Amniotic epithelial cell (primary cell): ENCODE measurements at regions not wholly inside any gene's neighbourhood (a gene's known extent, or its start where the extent isn't known, plus 50 kb on each side); places are given as distances from the start of the nearest gene placed in this dataset.

Experiments
- DNase-seq: peaks from one replicate; pipeline ENCODE4 v3.0.0-alpha.2; 2010; ENCODE audit warnings: low read depth

DNA sequence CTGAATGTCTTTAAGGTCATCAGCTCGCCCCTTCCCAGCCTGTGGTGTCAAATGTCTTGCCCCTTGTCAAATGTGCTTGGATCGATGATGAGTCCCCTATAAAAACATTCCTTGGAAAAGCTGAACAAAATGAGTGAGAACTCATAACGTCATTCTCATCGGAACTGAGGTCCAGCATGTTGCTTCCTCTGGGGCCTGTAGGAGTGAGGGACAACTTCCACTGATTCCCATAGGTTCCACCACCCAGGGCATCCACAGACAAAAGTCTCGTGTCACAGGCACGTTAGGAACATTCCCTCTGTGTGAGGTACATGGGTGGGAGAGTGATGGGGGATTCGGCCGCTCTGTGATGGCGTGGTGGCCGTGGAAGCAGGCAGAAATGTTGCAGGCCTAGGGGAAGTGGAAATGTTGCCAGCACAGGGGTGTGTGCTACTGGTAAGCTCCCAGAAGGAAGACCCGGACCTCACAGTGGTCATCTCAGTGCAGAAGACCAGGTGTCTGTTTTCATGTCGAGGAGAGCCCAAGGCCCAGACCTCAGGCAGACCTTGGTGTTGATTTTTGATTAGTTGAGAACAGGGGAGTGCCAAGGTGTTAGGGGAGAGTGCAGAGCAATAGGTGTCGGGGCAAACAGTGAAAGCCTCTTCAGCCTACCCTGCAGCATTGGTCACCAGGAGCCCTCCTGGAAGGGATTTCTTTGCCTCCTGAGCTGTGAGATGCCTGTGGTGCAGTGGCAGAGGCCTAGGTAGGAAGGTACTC, 96.8 kb downstream of the SNRPN start:
- no peak for DNase-seq

- no peak for DNase-seq
Measured at GRCh38 chr15:25052191-25052999, 97.6 kb downstream of the SNRPN start.

DNA sequence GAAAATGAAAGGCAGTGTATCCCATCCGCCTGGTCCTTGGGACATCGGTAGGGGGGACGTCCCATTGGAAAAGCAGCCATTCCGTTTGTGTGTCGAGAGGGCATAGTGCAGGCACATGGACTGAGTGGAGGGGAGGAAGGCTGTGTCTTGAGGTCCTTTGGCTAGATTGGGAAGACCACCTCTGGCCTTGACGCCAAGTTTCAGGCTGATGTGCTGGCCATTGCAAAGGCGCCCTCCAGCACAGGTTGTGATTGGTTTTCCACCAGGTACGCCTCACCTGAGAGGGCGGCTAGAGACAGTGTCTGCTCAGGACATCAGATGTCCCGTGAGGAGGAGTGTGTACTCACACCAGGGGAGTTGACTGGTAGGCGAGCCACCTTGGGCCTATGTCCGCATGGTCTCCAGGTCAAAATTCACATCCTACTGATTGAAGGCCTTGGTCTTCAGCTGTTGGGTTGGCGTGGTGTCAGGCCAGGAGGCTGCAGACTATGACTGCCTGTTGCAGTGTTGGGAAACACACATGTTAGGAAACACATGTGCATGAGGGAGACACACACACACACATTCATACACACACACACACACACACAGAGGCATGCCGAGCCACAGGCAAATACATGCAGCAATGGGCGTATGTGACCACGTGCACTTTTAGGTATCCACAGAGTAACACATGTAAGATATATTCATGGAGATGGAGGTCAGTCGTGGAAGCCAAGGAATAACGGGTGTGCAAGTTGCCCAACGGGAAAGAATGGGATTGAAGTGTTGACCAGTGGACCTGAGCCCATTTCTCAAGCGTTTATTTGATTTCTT, 98.4 kb downstream of the SNRPN start:
- DNase-seq = no peak

GRCh38 chr15:25054329-25054728, 99.5 kb downstream of the SNRPN start:
- no peak for DNase-seq

- DNase-seq = no peak
Measured at GRCh38 chr15:25054943-25055342, 100.2 kb downstream of the SNRPN start.

DNA sequence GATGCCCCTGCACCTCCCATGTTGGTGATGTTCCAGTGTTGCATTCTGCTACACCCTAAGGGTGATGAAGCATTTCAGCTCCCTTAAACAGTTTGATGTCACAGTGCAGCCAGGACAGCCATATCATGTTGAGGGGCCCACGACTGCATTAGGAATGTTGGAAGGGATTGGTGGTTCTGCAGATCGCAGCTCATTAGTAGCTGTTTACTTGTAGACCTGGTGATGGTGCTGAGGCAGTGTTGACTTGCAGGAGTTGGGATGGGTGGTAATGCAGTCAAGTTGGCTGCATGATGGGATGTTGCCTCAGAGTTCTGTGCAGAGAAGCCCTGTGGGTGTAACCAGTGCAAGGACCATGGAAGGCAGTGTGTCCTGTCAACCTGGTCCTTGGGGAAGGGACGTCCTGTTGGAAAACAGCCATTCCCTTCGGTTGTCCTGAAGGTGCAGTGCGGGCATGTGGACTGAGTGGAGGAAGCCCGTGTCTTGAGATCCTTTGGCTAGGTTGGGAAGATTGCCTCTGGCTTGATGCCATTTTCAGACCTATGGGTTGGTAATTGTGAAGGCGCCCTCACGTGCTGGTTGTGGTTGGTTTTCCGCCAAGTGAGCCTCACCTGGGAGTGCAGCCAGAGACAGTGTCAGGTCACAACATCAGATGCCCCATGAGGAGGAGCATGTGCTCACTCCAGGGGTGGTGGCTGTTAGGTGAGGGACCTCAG, 100.7 kb downstream of the SNRPN start:
- DNase-seq = no peak

DNA sequence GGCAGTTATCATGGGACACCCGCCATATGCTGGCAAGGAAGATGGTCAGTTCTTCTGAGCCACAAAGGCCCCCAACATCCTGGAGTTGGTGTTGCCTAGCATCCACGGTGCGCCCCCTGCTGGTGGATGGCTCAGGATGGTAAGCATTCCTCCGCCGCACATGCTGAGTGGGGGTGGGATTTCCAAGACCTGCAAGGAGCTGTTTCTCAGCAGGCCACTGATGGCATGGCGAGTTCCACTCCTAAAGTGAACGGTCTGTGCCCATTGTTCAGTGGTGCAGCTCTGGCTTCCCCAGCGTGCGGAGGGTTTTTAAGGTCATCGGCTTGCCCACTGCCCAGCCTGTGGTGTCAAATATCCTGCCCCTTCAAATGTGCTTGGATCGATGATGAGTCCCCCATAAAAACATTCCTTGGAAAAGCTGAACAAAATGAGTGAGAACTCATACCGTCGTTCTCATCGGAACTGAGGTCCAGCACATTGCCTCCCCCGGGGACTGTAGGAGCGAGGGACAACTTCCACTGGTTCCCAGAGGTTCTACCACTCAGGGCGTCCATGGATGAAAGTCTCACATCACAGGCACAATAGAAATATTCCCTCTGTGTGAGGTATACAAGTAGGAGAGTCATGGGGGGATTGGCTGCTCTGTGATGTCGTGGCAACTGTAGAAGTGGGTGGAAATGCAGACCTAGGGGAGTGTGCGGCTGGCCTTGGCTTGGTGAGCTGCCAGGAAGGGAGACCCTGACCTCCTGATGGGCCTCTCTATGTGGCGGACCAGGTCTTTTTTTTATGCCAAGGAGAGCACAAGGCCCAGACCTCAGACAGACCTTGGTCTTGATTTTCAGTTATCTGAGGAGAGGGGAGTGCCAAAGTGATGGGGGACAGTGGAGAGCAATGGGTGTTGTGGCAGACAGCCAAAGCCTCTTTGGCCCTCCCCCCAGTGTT, 102.0 kb downstream of the SNRPN start:
- no peak for DNase-seq

DNA sequence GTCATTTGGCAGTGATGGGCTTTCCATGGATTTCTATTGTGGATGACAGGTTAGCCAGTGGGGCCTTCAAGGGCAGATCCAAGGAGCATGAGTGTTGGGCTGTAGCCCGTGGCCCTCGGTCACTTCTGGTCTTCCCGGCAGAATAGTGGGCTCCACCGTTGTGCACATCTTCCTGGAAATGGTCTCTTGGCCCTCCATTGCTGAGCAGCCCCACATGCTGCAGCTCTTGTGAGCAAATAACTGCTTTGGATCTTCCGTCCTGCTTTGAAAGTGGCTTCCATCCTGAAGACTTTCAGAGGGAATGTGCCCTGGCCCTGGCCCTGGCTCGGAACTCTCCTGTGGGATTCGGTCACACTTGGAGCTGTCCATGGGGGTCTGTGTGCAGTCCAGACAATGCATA, 102.8 kb downstream of the SNRPN start:
- DNase-seq = no peak

- no peak for DNase-seq
Measured at GRCh38 chr15:25058080-25058785, 103.4 kb downstream of the SNRPN start.

DNA sequence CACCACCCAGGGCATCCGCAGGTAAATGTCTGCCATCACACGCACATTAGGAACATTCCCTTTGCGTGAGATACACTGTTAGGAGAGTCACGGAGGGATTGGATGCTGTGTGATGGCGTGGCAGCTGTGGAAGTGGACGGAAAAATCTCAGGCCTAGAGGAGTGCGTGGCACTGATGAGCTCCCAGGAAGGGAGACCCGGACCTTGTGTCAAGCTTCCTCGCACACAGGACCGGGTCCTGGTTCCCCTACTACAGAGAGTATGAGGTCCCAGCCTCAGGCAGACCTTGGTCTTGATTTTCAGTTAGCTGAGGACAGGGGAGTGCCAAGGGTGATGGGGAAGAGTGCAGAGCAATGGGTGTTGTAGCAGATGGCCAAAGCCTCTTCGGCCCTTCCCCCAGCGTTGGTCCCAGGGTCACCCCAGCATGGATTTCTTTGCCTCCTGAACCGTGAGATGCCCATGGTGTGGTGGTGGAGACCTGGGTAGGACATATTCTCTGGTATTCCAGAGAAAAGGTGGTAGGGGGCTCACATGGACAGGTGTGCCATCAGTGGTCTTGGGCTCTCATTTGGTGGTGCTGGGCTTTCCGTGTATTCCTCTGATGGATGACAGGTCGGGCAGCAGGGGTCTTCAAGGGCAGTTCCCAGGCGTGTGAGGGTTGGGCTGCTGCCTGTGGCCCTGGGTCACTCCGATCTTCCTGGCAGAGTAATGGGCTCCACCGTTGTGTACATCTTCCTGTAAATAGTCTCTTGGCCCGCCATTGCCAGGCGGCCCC, 105.1 kb downstream of the SNRPN start:
- DNase-seq = no peak

DNA sequence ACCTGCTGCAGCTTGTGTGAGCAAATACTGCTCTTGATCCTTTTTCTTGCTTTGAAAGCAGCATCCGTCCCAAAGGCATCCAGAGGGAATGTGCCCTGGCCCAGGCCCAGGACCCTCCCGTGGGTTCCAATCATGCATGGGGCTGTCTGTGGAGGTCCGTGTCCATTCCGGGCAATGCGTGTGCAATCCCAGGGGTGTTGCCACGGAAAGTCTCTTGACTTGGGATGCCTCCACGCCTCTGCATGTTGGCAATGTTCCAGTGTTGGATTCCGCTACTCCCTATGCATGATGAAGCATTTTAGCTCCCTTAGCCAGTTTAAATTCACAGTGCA, 105.7 kb downstream of the SNRPN start:
- DNase-seq = no peak

DNA sequence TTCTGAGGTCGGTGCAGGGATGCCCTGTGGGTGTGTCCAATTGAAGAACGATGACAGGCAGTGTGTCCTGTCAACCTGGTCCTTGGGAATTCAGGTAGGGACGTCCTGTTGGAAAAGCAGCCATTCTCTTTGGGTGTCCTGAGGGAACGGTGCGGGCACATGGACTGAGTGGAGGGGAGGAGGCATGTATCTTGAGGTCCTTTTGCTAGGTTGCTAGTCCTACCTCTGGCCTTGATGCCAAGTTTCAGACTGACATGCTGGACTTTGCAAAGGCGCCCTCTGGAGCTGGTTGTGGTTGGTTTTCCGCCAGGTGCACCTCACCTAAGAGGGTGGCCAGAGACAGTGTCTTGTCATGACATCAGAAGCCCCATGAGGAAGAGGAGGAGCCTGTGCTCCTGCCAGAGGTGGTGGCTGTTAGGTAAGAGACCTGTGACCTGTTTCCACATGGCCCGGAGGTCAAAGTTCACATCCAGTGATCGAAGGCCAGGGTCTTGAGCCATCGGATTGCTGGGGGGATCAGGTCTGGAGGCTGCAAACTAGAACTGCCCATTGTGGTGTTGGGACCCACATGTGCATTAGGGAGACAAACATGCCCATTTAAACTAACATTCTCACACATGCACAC, 106.3 kb downstream of the SNRPN start:
- DNase-seq = no peak

GRCh38 chr15:25061808-25062550, 107.2 kb downstream of the SNRPN start:
- no peak for DNase-seq

GRCh38 chr15:25062551-25063430, 108.0 kb downstream of the SNRPN start:
- no peak for DNase-seq

DNA sequence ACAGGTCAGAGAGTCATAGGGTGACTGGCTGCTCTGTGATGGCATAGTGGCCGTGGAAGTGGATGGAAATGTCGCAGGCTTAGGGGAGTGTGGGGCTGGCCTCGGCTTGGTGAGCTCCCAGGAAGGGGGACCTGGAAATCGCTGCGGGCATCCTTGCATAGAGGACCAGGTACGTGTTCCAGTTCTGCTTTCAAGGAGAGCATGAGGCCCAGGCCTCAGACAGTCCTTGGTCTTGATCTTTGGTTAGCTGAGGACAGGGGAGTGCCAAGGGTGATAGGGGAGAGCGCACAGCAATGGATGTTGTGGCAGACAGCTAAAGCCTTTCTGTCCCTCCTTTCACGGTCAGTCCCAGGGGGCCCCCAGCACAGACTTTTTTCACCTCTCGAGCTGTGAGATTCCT, 110.5 kb downstream of the SNRPN start:
- DNase-seq = no peak

GRCh38 chr15:25065876-25066275, 111.1 kb downstream of the SNRPN start:
- no peak for DNase-seq

GRCh38 chr15:25066708-25067107, 111.9 kb downstream of the SNRPN start:
- DNase-seq = no peak
